NCI-H2171 treated with DMSO at 0.1 percent for 48 hours (cell line): ENCODE measurements at regions not wholly inside any gene's neighbourhood (a gene's known extent, or its start where the extent isn't known, plus 50 kb on each side); places are given as distances from the start of the nearest gene placed in this dataset.
"Not testable (repeated sequence)": the region's sequence is repeated elsewhere in the genome, so short reads cannot be mapped to it uniquely, and the experiment has no call there.

Source experiments
- DNase-seq: peaks from one replicate; lab custom pipeline; 2025; lab: John Stamatoyannopoulos, UW

- DNase-seq, result no peak
Measured at GRCh38 chr12:84047881-84048280, 864.7 kb downstream of the SLC6A15 start.

GRCh38 chr12:84046859-84047258 lies 865.7 kb downstream of the SLC6A15 start:
- no peak for DNase-seq

- no peak for DNase-seq
Measured at GRCh38 chr12:84043355-84043754, 869.2 kb downstream of the SLC6A15 start.

GRCh38 chr12:84038242-84038641 lies 874.4 kb downstream of the SLC6A15 start:
- DNase-seq, result no peak

DNA sequence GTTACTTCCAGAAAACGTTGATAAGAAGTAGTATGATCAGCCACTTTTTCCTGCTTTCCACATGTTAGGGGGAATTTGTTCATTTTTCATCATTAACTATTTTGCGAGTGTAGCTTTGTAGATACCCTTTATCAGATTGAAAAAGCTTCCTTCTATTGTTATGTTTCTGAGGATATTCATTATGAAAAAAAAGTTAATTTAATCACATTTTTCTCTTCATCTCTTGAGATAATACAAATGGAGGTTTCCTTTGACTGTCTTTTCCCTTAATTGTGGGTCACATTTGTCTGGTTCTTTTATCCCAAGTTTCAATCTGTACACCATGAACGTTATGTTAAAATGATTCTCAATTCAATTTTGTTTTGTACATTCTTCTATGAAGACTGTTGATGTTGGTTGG lies 875.7 kb downstream of the SLC6A15 start:
- no peak for DNase-seq

- no peak for DNase-seq
Measured at GRCh38 chr12:84035766-84036165, 876.8 kb downstream of the SLC6A15 start.

- DNase-seq, result no peak
Measured at GRCh38 chr12:84034871-84035270, 877.7 kb downstream of the SLC6A15 start.

- DNase-seq, result no peak
Measured at GRCh38 chr12:84033162-84033561, 879.4 kb downstream of the SLC6A15 start.

DNA sequence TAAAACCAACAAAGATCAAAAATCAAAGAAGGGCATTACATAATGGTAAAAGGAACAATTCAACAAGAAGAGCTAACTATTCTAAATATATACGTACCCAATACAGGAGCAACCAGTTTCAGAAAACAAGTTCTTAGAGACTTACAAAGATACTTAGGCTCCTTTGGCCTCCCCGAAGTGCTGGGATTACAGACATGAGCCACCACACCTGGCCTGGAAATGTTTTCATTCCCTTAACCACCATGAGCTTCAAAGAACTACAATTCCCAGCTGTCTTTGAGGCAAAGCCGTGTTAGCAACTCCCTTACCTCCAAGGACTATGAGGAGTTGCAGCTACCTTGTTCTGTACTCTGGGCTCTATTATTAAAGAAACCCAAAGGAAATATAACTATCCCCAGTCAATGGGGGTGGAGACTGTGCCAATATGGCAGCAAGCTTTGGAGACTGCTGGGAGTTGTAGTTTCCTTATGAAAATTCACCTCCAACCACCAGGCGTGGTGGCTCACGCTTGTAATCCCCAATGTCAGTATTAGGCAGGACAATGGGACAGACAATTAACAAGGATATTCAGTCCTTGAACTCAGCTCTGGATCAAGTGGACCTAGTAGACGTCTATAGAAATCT lies 893.9 kb downstream of the SLC6A15 start:
- DNase-seq, result not testable (repeated sequence)

GRCh38 chr12:84016956-84017355 lies 895.6 kb downstream of the SLC6A15 start:
- DNase-seq, result peak; percentile 84

- no peak for DNase-seq
Measured at GRCh38 chr12:83997423-83997822, 915.2 kb downstream of the SLC6A15 start.

DNA sequence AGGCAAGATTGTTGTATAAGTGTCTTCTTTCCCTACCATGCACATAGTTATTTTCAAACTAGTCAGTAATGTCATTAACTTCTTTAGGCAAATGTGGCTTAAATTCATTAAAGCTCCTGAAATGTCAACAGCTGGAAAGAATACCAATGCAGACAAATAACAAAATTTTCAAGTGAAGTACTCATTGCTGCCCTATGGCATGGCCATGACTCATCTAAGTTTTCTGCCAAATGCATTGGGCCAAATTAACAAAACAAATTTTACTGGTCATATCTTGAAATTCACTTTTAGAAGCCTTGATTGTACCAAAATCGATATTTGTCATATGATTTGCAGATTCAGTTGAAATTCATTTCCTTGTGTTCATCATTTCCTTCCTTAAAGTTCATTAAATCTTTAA lies 915.9 kb downstream of the SLC6A15 start:
- no peak for DNase-seq

DNA sequence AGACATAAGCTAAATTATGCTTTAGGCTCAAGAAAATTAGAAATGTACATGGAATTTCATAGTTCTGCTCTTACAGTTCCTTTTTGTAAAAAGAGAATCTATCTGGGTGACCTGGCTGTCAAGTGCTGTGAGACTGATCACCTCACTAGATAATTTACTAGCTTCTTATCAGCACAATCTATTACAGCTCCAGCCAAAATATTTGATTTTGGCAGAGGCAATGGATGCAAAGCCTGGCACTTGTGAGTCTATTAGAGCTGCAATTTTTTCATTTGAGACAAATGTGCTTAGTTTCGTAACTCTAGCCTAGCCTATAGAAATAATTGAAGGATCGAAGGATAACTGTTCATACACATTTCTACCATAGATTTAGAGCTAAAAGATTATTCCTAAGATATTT lies 927.5 kb downstream of the SLC6A15 start:
- DNase-seq, result peak; percentile 46

DNA sequence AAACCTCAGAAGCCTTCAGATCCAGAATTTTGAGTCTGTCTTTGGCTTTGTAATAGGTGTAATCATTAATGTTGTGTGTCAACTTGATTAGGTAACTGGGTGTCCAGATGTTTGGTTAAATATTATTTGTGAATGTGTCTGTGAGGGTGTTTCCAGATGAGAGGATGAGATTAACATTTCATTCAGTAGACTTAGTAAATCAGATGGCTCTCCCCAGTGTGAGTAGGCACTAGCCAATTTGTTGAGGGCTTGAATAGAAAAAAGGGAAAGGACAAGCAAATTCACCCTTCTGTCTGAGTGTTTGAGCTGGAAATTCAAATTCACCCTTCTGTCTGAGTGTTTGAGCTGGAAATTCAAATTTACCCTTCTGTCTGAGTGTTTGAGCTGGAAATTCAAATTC lies 932.2 kb downstream of the SLC6A15 start:
- DNase-seq, result no peak

DNA sequence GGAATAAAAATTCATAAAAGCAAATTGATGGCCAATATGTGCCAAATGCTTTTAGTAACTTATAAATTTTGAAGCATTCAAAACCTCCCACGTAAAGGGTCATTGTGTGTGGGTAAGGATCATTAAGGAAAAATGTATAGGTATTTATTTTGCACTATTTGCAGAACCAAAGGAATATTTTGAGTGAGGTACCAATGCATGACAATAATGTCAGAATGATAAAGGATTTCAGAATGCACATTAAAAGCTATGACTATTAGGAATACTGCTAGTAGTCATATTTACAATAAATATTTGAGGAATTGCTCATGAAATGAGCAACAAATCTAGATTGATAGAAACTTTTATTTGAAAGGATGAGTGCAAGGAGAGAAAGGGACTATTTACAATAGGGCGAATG lies 932.8 kb downstream of the SLC6A15 start:
- DNase-seq, result no peak

- no peak for DNase-seq
Measured at GRCh38 chr12:83971781-83972180, 940.8 kb downstream of the SLC6A15 start.

DNA sequence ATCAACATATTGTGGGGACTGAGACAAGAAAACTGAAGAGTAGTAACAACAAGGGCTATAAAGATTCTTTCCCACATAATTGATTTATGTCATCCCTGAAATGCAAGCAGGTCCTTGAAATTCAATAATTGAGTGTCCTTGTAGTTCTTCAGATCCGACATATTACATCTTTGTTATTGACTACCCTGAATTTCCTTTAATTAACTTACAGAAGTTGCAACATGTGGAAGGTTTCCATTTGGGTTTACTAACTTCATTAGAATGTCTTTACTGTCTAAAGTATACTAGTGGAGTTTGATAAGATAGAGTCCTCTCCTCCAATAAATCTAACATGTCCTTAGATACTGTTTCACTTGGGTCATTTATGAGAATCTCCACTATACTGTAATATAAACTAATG lies 951.8 kb downstream of the SLC6A15 start:
- no peak for DNase-seq

GRCh38 chr12:83958997-83959396 lies 953.6 kb downstream of the SLC6A15 start:
- DNase-seq, result no peak

- DNase-seq, result no peak
Measured at GRCh38 chr12:83954956-83955601, 957.5 kb downstream of the SLC6A15 start.

DNA sequence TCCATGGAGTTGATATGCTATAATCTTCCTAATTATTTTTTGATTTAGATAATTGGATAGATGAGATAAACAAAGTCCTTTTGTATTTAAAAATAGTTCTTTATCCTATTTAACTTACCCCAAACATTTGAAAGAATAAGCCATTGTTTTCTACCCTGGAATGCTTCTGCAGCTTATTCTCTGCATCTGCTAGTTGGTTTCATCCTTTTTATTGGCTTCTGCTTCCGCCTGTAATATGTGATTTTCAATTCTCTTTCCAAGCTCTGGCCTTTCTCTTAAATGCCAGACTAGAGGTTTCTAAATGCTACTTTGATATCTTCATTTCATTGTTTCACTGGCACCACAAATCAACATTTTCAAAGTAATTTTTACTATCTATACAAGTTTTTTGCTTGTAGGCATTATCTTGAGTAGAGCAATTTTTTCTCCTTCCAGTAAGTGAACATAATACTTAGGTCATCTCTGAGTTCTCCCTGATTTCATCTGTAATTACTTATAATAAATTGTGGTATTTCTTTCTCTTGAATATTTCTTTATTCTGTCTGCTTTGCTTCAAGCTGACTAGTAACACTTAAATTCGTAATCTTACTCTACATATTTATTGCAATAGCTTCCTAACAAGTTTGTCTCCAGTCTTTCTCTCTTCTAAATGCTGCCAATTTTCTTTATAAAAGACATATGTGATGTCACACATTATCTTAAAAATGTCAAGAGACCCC lies 958.4 kb downstream of the SLC6A15 start:
- no peak for DNase-seq

GRCh38 chr12:83945871-83946270 lies 966.7 kb downstream of the SLC6A15 start:
- DNase-seq, result peak; percentile 33

GRCh38 chr12:83939718-83940117 lies 972.9 kb downstream of the SLC6A15 start:
- no peak for DNase-seq

DNA sequence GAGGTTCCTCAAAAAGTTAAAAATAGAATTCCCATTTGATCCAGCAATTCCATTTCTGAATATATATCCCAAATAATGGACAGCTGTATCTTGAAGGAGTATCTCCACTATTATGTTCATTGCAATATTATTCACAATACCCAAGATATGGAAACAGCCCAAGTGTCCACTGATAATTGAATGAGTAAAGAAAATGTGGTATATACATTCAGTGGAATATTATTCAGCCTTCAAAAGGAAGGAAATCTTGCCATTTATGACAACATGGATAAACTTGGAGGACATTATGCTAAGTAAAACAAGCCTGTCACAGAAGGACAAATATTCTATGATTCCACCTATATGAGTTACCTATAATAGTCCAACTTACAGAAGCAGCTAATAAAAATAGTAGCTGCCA lies 979.0 kb downstream of the SLC6A15 start:
- no peak for DNase-seq
